Endothelial cell of umbilical vein (primary cell): ENCODE measurements at regions not wholly inside any gene's neighbourhood (a gene's known extent, or its start where the extent isn't known, plus 50 kb on each side); places are given as distances from the start of the nearest gene placed in this dataset.

Experiments used
- BruUV-seq: library from RNA; stranded (reverse); fragments of 400-500 nt; replicated peaks from 2 replicates; lab custom pipeline; 2021; lab: Mats Ljungman, UMichigan
- CTCF ChIA-PET: fragments of 300-600, 350-600 bp; sonication (Branson Sonifier 250); formaldehyde crosslinking; loops from one replicate; lab custom pipeline; 2021; ENCODE audit warnings: antibody characterized with exemption, inconsistent platforms; lab: Charles Lee
- POLR2A ChIA-PET: fragments of 300-600, 350-600 bp; sonication (Branson Sonifier 250); formaldehyde crosslinking; loops from one replicate; lab custom pipeline; 2021; ENCODE audit warnings: antibody characterized with exemption, inconsistent platforms; lab: Charles Lee
- DNase-seq: peaks from one replicate; pipeline ENCODE4 v3.0.0-alpha.2; 2011; ENCODE audit warnings: low read depth, low spot score
- FAIRE-seq: peaks from 2 replicates; lab custom pipeline; 2011; peaks lifted over from hg19 to GRCh38; lab: Jason Lieb, UNC
- H2AFZ ChIP-seq: 2 replicates; pipeline ENCODE4 v1.6.0; 2012; ENCODE audit warnings: low read depth, low read length, control low read depth, inconsistent platforms
- H3K27ac ChIP-seq: 2 replicates; pipeline ENCODE4 v1.5.1; 2011; ENCODE audit warnings: low read depth, mild to moderate bottlenecking, control low read depth, low read length, moderate library complexity; ENCODE audit not compliant: insufficient read depth
- H3K27me3 ChIP-seq, 2 experiments: 2 replicates each; pipeline versions ENCODE4 v1.6.0 to v1.6.1; 2011; ENCODE audit warnings: low read length in 2 of 2, mixed read lengths in 1 of 2; ENCODE audit not compliant: control insufficient read depth in 2 of 2, insufficient read depth in 2 of 2
- H3K36me3 ChIP-seq, 2 experiments: 2 replicates in 1 of 2; 3 replicates in 1 of 2; pipeline ENCODE4 v1.5.1; 2011; ENCODE audit warnings: low read length in 2 of 2, mild to moderate bottlenecking in 1 of 2, moderate library complexity in 1 of 2; ENCODE audit not compliant: control insufficient read depth in 2 of 2, insufficient read depth in 2 of 2; ENCODE audit errors: extremely low read depth in 1 of 2
- H3K4me1 ChIP-seq: 3 replicates; pipeline ENCODE4 v1.5.1; 2011; ENCODE audit warnings: mild to moderate bottlenecking, low read length; ENCODE audit not compliant: control insufficient read depth, insufficient read depth; ENCODE audit errors: extremely low read depth
- H3K4me2 ChIP-seq: 2 replicates; pipeline ENCODE4 v1.6.1; 2011; ENCODE audit warnings: low read length, control low read depth, mixed read lengths; ENCODE audit not compliant: insufficient read depth
- H3K4me3 ChIP-seq, 3 experiments: fragments of 200-600 bp in 1 of 3; sonication (generic), shearing (Covaris generic) in 1 of 3; replicated peaks in 1 of 3; 2 replicates each; pipeline ENCODE4 v1.5.1; 2011 to 2016; ENCODE audit warnings: control low read depth in 3 of 3, low read length in 3 of 3, mild to moderate bottlenecking in 2 of 3, inconsistent platforms in 1 of 3, low read depth in 1 of 3, moderate library complexity in 1 of 3; ENCODE audit not compliant: insufficient read depth in 1 of 3
- H3K79me2 ChIP-seq: 2 replicates; pipeline ENCODE4 v1.6.0; 2012; ENCODE audit warnings: low read length, inconsistent platforms; ENCODE audit not compliant: control insufficient read depth, insufficient read depth
- H3K9ac ChIP-seq: replicated peaks from 2 replicates; pipeline ENCODE3; 2011; ENCODE audit warnings: low read length, control low read depth; ENCODE audit not compliant: insufficient read depth; ENCODE audit errors: extremely low read depth
- H3K9me1 ChIP-seq: replicated peaks from 3 replicates; pipeline ENCODE4 v1.6.0; 2011; ENCODE audit warnings: mild to moderate bottlenecking, low read length; ENCODE audit not compliant: control insufficient read depth, insufficient read depth; ENCODE audit errors: extremely low read depth
- H3K9me3 ChIP-seq: replicated peaks from 2 replicates; pipeline ENCODE4 v1.5.1; 2012; ENCODE audit warnings: low read length, inconsistent platforms; ENCODE audit not compliant: control insufficient read depth, insufficient read depth
- H4K20me1 ChIP-seq: replicated peaks from 2 replicates; pipeline ENCODE3; 2011; ENCODE audit warnings: mild to moderate bottlenecking, low read length; ENCODE audit not compliant: control insufficient read depth, insufficient read depth; ENCODE audit errors: extremely low read depth
- EZH2 ChIP-seq: IDR thresholded peaks from 2 replicates; pipeline ENCODE4 v1.6.1; 2012; ENCODE audit warnings: borderline replicate concordance, low read depth, mild to moderate bottlenecking, moderate library complexity, low read length, inconsistent platforms; ENCODE audit not compliant: severe bottlenecking
- FOS ChIP-seq: IDR thresholded peaks from 2 replicates; pipeline ENCODE4 v1.6.1; 2011; ENCODE audit warnings: mild to moderate bottlenecking, low read length, moderate library complexity, borderline replicate concordance; ENCODE audit not compliant: insufficient read depth
- GATA2 ChIP-seq: IDR thresholded peaks from 2 replicates; pipeline ENCODE4 v1.7.0; 2011; ENCODE audit warnings: low read depth, mild to moderate bottlenecking, moderate library complexity, mixed read lengths, low read length; ENCODE audit not compliant: insufficient read length, insufficient read depth
- JUN ChIP-seq: IDR thresholded peaks from 2 replicates; pipeline ENCODE4 v1.6.1; 2011; ENCODE audit warnings: borderline replicate concordance, low read depth; ENCODE audit not compliant: insufficient read length, insufficient read depth
- MYC ChIP-seq: IDR thresholded peaks from one replicate; pipeline ENCODE4 v1.6.1; 2011; ENCODE audit warnings: mild to moderate bottlenecking, low read depth, low read length
- POLR2A ChIP-seq: IDR thresholded peaks from 2 replicates; pipeline ENCODE4 v1.6.1; 2012; ENCODE audit warnings: low read depth, mild to moderate bottlenecking, control low read depth, low read length
- POLR2AphosphoS5 ChIP-seq: IDR thresholded peaks from 2 replicates; pipeline ENCODE4 v1.6.1; 2012; ENCODE audit warnings: low read depth, mild to moderate bottlenecking, control low read depth, low read length, moderate library complexity; ENCODE audit not compliant: insufficient read depth
- dilution Hi-C: fragments of 300-500 bp; cut with MboI; formaldehyde crosslinking; loops from one replicate; pipeline ENCODE4 v1.15.0; 2019; ENCODE audit warnings: low sequenced_read_pairs; ENCODE audit not compliant: extremely low pct_ligation_motif_present
- intact Hi-C: fragments of 100-400 bp; cut with micrococcal nuclease; formaldehyde crosslinking; loops from one replicate; pipeline ENCODE4 v1.10.0; 2022
- TF ChIP-seq, protein P1 (sequence below), 2 donors: IDR thresholded peaks; 1 replicate in 1 of 2; 2 replicates in 1 of 2; pipeline ENCODE4 v1.5.1; 2011; ENCODE audit warnings: low read length in 2 of 2, mild to moderate bottlenecking in 2 of 2, moderate library complexity in 2 of 2, control low read depth in 1 of 2, inconsistent platforms in 1 of 2, low read depth in 1 of 2; ENCODE audit not compliant: insufficient read depth in 1 of 2; ENCODE audit errors: extremely low read depth in 1 of 2
- TF ChIP-seq, protein P2 (sequence below): IDR thresholded peaks from 2 replicates; pipeline ENCODE4 v1.6.1; 2011; ENCODE audit not compliant: insufficient read depth, insufficient read length

DNA sequence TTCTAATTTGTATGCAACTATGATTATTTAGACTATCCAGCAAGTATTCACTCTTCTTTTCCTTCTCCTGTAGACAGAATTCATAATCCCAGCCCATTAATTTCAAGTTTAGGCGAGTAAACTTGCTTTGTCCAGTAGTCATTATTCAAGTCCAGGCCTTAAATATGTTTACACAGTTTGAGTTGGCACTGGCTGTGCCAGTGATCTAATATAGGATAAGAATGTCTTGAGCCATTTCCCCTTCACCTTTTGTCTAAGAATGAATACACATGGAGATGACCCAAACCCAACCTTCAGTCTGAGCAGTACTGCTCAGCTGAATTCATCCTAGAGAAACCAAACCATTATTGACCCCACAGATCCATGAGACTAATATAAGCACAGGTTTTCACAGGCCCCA, 930.4 kb upstream of the CDH8 start:
- Histone ChIP-seq H3K9me3 (no peaks in the 10 kb centered on the region), H2AFZ (no peak overlapping the region), H4K20me1 (no peaks in the 10 kb centered on the region), H3K4me3 (no peak overlapping the region), H3K36me3 (no peaks in the 10 kb centered on the region), H3K9ac (no peak overlapping the region), H3K79me2 (no peaks in the 10 kb centered on the region), H3K9me1 (no peaks in the 10 kb centered on the region), H3K4me1 (no peaks in the 10 kb centered on the region), H3K4me2 (no peak overlapping the region), H3K27ac (no peak overlapping the region), H3K27me3 (no peaks in the 10 kb centered on the region)
- no TSS peak for BruUV-seq
- intact Hi-C loops: no loop called here
- FAIRE-seq: no peak
- dilution Hi-C loops: no loop called here
- DNase-seq: no peak
- TF ChIP-seq, protein P1, sequence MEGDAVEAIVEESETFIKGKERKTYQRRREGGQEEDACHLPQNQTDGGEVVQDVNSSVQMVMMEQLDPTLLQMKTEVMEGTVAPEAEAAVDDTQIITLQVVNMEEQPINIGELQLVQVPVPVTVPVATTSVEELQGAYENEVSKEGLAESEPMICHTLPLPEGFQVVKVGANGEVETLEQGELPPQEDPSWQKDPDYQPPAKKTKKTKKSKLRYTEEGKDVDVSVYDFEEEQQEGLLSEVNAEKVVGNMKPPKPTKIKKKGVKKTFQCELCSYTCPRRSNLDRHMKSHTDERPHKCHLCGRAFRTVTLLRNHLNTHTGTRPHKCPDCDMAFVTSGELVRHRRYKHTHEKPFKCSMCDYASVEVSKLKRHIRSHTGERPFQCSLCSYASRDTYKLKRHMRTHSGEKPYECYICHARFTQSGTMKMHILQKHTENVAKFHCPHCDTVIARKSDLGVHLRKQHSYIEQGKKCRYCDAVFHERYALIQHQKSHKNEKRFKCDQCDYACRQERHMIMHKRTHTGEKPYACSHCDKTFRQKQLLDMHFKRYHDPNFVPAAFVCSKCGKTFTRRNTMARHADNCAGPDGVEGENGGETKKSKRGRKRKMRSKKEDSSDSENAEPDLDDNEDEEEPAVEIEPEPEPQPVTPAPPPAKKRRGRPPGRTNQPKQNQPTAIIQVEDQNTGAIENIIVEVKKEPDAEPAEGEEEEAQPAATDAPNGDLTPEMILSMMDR (IDR thresholded peaks at IDR 0.05; ENCODE audit: extremely low read depth in 1 of 2, insufficient read depth in 1 of 2, low read depth in 1 of 2, low read length in 2 of 2): no peak
- TF ChIP-seq GATA2 (no peak), EZH2 (no peak), FOS (no peak), MYC (no peak), POLR2A (no peak), POLR2AphosphoS5 (no peak), JUN (no peak)
- TF ChIP-seq, protein P2, sequence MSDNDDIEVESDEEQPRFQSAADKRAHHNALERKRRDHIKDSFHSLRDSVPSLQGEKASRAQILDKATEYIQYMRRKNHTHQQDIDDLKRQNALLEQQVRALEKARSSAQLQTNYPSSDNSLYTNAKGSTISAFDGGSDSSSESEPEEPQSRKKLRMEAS: no peak
- ChIA-PET POLR2A (no interaction called here), CTCF (no interaction called here)
